ENCODE measurements at regions not wholly inside any gene's neighbourhood (a gene's known extent, or its start where the extent isn't known, plus 50 kb on each side); places are given as distances from the start of the nearest gene placed in this dataset.

- no peaks in the 10 kb centered on the region for H3K9me3 ChIP-seq
- no peaks in the 10 kb centered on the region for H3K79me2 ChIP-seq (ENCODE audit: insufficient read depth)
- H3K4me2 ChIP-seq, result no peak overlapping the region
- TF ChIP-seq JUND (IDR thresholded peaks at IDR 0.05), result no peak
- no peak for TF ChIP-seq NRF1 (IDR thresholded peaks at IDR 0.05; ENCODE audit: low read depth, low read length)
- no peak for TF ChIP-seq ZBTB33 (IDR thresholded peaks at IDR 0.05; ENCODE audit: borderline replicate concordance, low read depth)
- TF ChIP-seq GATA2 (CRISPR knock-in tag; IDR thresholded peaks at IDR 0.05), result no peak
- TF ChIP-seq TAF1 (IDR thresholded peaks at IDR 0.05; ENCODE audit: borderline replicate concordance, low read depth, low read length), result no peak
- TF ChIP-seq SIN3A (IDR thresholded peaks at IDR 0.05; ENCODE audit: borderline replicate concordance, low read depth, low read length), result no peak
- TF ChIP-seq EZH2phosphoT487 (IDR thresholded peaks at IDR 0.05; ENCODE audit: borderline replicate concordance, low read depth), result no peak
- TF ChIP-seq PBX3 (IDR thresholded peaks at IDR 0.05), result no peak
- no peak for TF ChIP-seq FOXJ3 (CRISPR knock-in tag; IDR thresholded peaks at IDR 0.05)
- WGBS (ENCODE audit: low lambda C conversion rate), result 46% methylated on average over 12 of the region's 12 CpGs
- H3K9me2 ChIP-seq, result no peaks in the 10 kb centered on the region
- H4K20me1 ChIP-seq (ENCODE audit: insufficient read depth), result no peaks in the 10 kb centered on the region
- peaks cover 0 to 6% of the 10 kb centered on the region in 2 experiments; a peak in 1 of 4 replicates for H3K4me1 ChIP-seq (ENCODE audit: control insufficient read depth in 1 of 2, insufficient read depth in 2 of 2, low read depth in 1 of 2, low read length in 1 of 2)
- H3K36me3 ChIP-seq (replicated peaks in 1 of 2; ENCODE audit: control insufficient read depth in 1 of 2, insufficient read depth in 2 of 2, low read length in 1 of 2), result no peaks in the 10 kb centered on the region
- ChIA-PET CTCF (interaction anchor here (0.9 to 1.8 kb wide), 3 partner anchors 16 to 55 kb away, joined by 3 to 8 read pairs (median 5); no protein-coding TSS in a partner anchor), POLR2A (no interaction called here)
- peaks cover 5% of the 10 kb centered on the region; the same call in 1 of the 2 replicates for H3K27me3 ChIP-seq (ENCODE audit: insufficient read depth)
- no peaks in the 10 kb centered on the region for H3F3A ChIP-seq (replicated peaks; ENCODE audit: insufficient read depth)
- DNase-seq, result no peak
- no peak overlapping the region for H3K4me3 ChIP-seq (ENCODE audit: low read depth in 2 of 2, low read length in 1 of 2)
- no peak overlapping the region for H3K27ac ChIP-seq (ENCODE audit: low read depth in 2 of 2, low read length in 1 of 2)
- no peak overlapping the region for H2AFZ ChIP-seq (ENCODE audit: low read depth)
- H3K9ac ChIP-seq, result no peak overlapping the region
Observed at GRCh38 chr20:59471653-59472421, 132.5 kb upstream of the PHACTR3 start.

GRCh38 chr20:59473742-59474141 is 130.6 kb upstream of the PHACTR3 start:
- H3K9ac ChIP-seq, result no peak overlapping the region
- H3K27ac ChIP-seq (ENCODE audit: low read depth in 2 of 2, low read length in 1 of 2), result no peak overlapping the region
- H3K4me3 ChIP-seq (ENCODE audit: low read depth in 2 of 2, low read length in 1 of 2), result no peak overlapping the region
- H3K27me3 ChIP-seq (ENCODE audit: insufficient read depth), result peaks cover 5% of the 10 kb centered on the region; the same call in 1 of the 2 replicates
- H3K9me3 ChIP-seq, result no peaks in the 10 kb centered on the region
- H3K4me2 ChIP-seq, result no peak overlapping the region
- no peak overlapping the region for H2AFZ ChIP-seq (ENCODE audit: low read depth)
- no peak for DNase-seq
- H3K79me2 ChIP-seq (ENCODE audit: insufficient read depth), result no peaks in the 10 kb centered on the region
- H3F3A ChIP-seq (replicated peaks; ENCODE audit: insufficient read depth), result no peaks in the 10 kb centered on the region
- POLR2A ChIA-PET, result no interaction called here
- H4K20me1 ChIP-seq (ENCODE audit: insufficient read depth), result no peaks in the 10 kb centered on the region
- no peaks in the 10 kb centered on the region; a peak in 1 of 4 replicates for H3K4me1 ChIP-seq (ENCODE audit: control insufficient read depth in 1 of 2, insufficient read depth in 2 of 2, low read depth in 1 of 2, low read length in 1 of 2)
- H3K9me2 ChIP-seq, result no peaks in the 10 kb centered on the region
- CTCF ChIA-PET, result interaction anchor here (1.5 to 2.3 kb wide), 2 partner anchors 18 to 22 kb away, joined by 7 to 19 read pairs; no protein-coding TSS in a partner anchor
- WGBS (ENCODE audit: low lambda C conversion rate), result 46% methylated on average over 2 of the region's 2 CpGs
- no peak for TF ChIP-seq NFIC (IDR thresholded peaks at IDR 0.05; ENCODE audit: borderline replicate concordance)
- no peak for TF ChIP-seq USF2 (IDR thresholded peaks at IDR 0.05; ENCODE audit: borderline replicate concordance, low read depth, low read length)
- no peak for TF ChIP-seq REST (IDR thresholded peaks at IDR 0.05; ENCODE audit: low read depth, low read length)
- TF ChIP-seq TEAD4 (IDR thresholded peaks at IDR 0.05; ENCODE audit: borderline replicate concordance, insufficient read depth), result no peak
- no peaks in the 10 kb centered on the region for H3K36me3 ChIP-seq (replicated peaks in 1 of 2; ENCODE audit: control insufficient read depth in 1 of 2, insufficient read depth in 2 of 2, low read length in 1 of 2)
